Common myeloid progenitor, CD34-positive (primary cell): ENCODE measurements at regions not wholly inside any gene's neighbourhood (a gene's known extent, or its start where the extent isn't known, plus 50 kb on each side); places are given as distances from the start of the nearest gene placed in this dataset.

Source experiments
- CTCF ChIA-PET: fragments of 350-600 bp; sonication (Branson Sonifier 250); formaldehyde crosslinking; loops from one replicate; lab custom pipeline; 2021; ENCODE audit warnings: antibody characterized with exemption; lab: Charles Lee
- POLR2A ChIA-PET: fragments of 350-600 bp; sonication (Branson Sonifier 250); formaldehyde crosslinking; loops from one replicate; lab custom pipeline; 2021; ENCODE audit warnings: antibody characterized with exemption; lab: Charles Lee
- DNase-seq, 3 donors: peaks; one replicate each; pipeline versions ENCODE4 v3.0.0 to v3.0.0-alpha.2; 2013
- H3K27ac ChIP-seq, 2 experiments: 1 replicate in 1 of 2; 2 replicates in 1 of 2; pipeline ENCODE4 v1.7.0; 2013; ENCODE audit warnings: inconsistent platforms in 2 of 2, low read length in 2 of 2, mild to moderate bottlenecking in 2 of 2, low read depth in 1 of 2, moderate library complexity in 1 of 2; ENCODE audit not compliant: severe bottlenecking in 2 of 2, insufficient read depth in 1 of 2, poor library complexity in 1 of 2
- H3K27me3 ChIP-seq, 5 experiments: replicated peaks in 2 of 5; 1 replicate in 3 of 5; 2 replicates in 2 of 5; pipeline versions ENCODE4 v1.6.1 to v1.7.0; 2013; ENCODE audit warnings: low read length in 4 of 5, mild to moderate bottlenecking in 2 of 5, moderate library complexity in 2 of 5, inconsistent platforms in 1 of 5; ENCODE audit not compliant: insufficient read depth in 5 of 5, control insufficient read depth in 4 of 5
- H3K36me3 ChIP-seq, 4 experiments: 1 replicate in 2 of 4; 2 replicates in 2 of 4; pipeline versions ENCODE4 v1.6.1 to v1.7.0; 2013; ENCODE audit warnings: low read length in 3 of 4, control low read depth in 1 of 4, mild to moderate bottlenecking in 1 of 4; ENCODE audit not compliant: control insufficient read depth in 4 of 4, insufficient read depth in 4 of 4
- H3K4me1 ChIP-seq, 4 experiments: 1 replicate in 3 of 4; 2 replicates in 1 of 4; pipeline versions ENCODE4 v1.6.1 to v1.7.1; 2013; ENCODE audit warnings: low read length in 3 of 4, mild to moderate bottlenecking in 3 of 4, control low read depth in 1 of 4, inconsistent platforms in 1 of 4, moderate library complexity in 1 of 4; ENCODE audit not compliant: control insufficient read depth in 4 of 4, insufficient read depth in 4 of 4; ENCODE audit errors: control extremely low read depth in 1 of 4
- H3K4me3 ChIP-seq, 7 experiments: 1 replicate in 4 of 7; 2 replicates in 3 of 7; pipeline versions ENCODE4 v1.5.1 to v1.7.0; 2013; ENCODE audit warnings: mild to moderate bottlenecking in 7 of 7, low read length in 6 of 7, moderate library complexity in 6 of 7, inconsistent platforms in 2 of 7, low read depth in 2 of 7, control low read depth in 1 of 7; ENCODE audit not compliant: insufficient read depth in 4 of 7, control insufficient read depth in 1 of 7; ENCODE audit errors: extremely low read depth in 1 of 7
- H3K9me3 ChIP-seq, 5 experiments: 1 replicate in 4 of 5; 2 replicates in 1 of 5; pipeline versions ENCODE4 v1.6.1 to v1.7.1; 2013; ENCODE audit warnings: low read length in 4 of 5, mild to moderate bottlenecking in 2 of 5, inconsistent platforms in 1 of 5, low read depth in 1 of 5, moderate library complexity in 1 of 5; ENCODE audit not compliant: control insufficient read depth in 4 of 5, insufficient read depth in 2 of 5; ENCODE audit errors: control extremely low read depth in 1 of 5
- WGBS: methylation state at CpG from one replicate; pipeline ENCODE4 v1.1.5; 2013; ENCODE audit not compliant: insufficient coverage; 5-methylcytosine and 5-hydroxymethylcytosine counted together

GRCh38 chr6:74753883-74754600 lies 451.8 kb downstream of the COL12A1 start:
- Histone ChIP-seq H3K27me3 (peaks cover 0 to 5% (median 2%) of the 10 kb centered on the region in 5 experiments), H3K4me3 (no peak overlapping the region), H3K9me3 (no peaks in the 10 kb centered on the region), H3K27ac (no peak overlapping the region), H3K36me3 (no peaks in the 10 kb centered on the region), H3K4me1 (no peaks in the 10 kb centered on the region)
- WGBS, result no CpG with 5 or more reads among the region's 2 CpGs
- ChIA-PET CTCF (interaction anchor here (1.2 kb wide), 1 partner anchor 456 kb away, joined by 3 read pairs; no protein-coding TSS in a partner anchor), POLR2A (no interaction called here)
- no peak for DNase-seq

GRCh38 chr6:74752303-74752702 lies 453.6 kb downstream of the COL12A1 start:
- ChIA-PET POLR2A (no interaction called here), CTCF (interaction anchor here (1.0 kb wide), 1 partner anchor 458 kb away, joined by 3 read pairs; no protein-coding TSS in a partner anchor)
- WGBS, result 94% methylated on average over 2 of the region's 3 CpGs
- Histone ChIP-seq H3K9me3 (no peaks in the 10 kb centered on the region), H3K27me3 (peaks cover 0 to 8% (median 2%) of the 10 kb centered on the region in 5 experiments), H3K4me3 (no peak overlapping the region), H3K27ac (no peak overlapping the region), H3K4me1 (no peaks in the 10 kb centered on the region), H3K36me3 (no peaks in the 10 kb centered on the region)
- DNase-seq, result peak in 2 of 3 donors; percentile 0 to 3

- Histone ChIP-seq H3K27ac (no peak overlapping the region), H3K4me1 (no peaks in the 10 kb centered on the region), H3K36me3 (no peaks in the 10 kb centered on the region), H3K4me3 (no peak overlapping the region), H3K27me3 (peaks cover 0 to 5% (median 2%) of the 10 kb centered on the region in 5 experiments), H3K9me3 (no peaks in the 10 kb centered on the region)
- ChIA-PET POLR2A (no interaction called here), CTCF (no interaction called here)
- DNase-seq, result no peak
These were observed 455.0 kb downstream of the COL12A1 start for GRCh38 chr6:74750826-74751225.

GRCh38 chr6:74749211-74750147 lies 456.4 kb downstream of the COL12A1 start:
- Histone ChIP-seq H3K27me3 (peaks cover 0 to 5% (median 2%) of the 10 kb centered on the region in 5 experiments), H3K4me3 (no peak overlapping the region), H3K27ac (no peak overlapping the region), H3K9me3 (no peaks in the 10 kb centered on the region), H3K36me3 (no peaks in the 10 kb centered on the region), H3K4me1 (no peaks in the 10 kb centered on the region)
- 36% methylated on average over 7 of the region's 10 CpGs for WGBS
- DNase-seq, result no peak
- ChIA-PET POLR2A (no interaction called here), CTCF (no interaction called here)

GRCh38 chr6:74745670-74746069 lies 460.2 kb downstream of the COL12A1 start:
- H3K27me3 ChIP-seq, result peaks cover 0 to 5% (median 2%) of the 10 kb centered on the region in 5 experiments
- ChIA-PET POLR2A (no interaction called here), CTCF (no interaction called here)
- WGBS, result no CpG with 5 or more reads among the region's 1 CpG
- no peaks in the 10 kb centered on the region for H3K4me1 ChIP-seq
- H3K4me3 ChIP-seq, result no peak overlapping the region
- no peaks in the 10 kb centered on the region for H3K9me3 ChIP-seq
- no peaks in the 10 kb centered on the region for H3K36me3 ChIP-seq
- no peak for DNase-seq
- no peak overlapping the region for H3K27ac ChIP-seq

- ChIA-PET POLR2A (no interaction called here), CTCF (no interaction called here)
- H3K36me3 ChIP-seq, result no peaks in the 10 kb centered on the region
- no peak for DNase-seq
- no peaks in the 10 kb centered on the region for H3K9me3 ChIP-seq
- no peak overlapping the region for H3K4me3 ChIP-seq
- no peak overlapping the region for H3K27ac ChIP-seq
- H3K27me3 ChIP-seq, result peaks cover 0 to 2% (median 0%) of the 10 kb centered on the region in 5 experiments
- 100% methylated on average over 3 of the region's 3 CpGs for WGBS
- H3K4me1 ChIP-seq, result no peaks in the 10 kb centered on the region
These were observed 462.9 kb downstream of the COL12A1 start for GRCh38 chr6:74742793-74743508.
